KOPT-K1 (cell line): ENCODE measurements at regions not wholly inside any gene's neighbourhood (a gene's known extent, or its start where the extent isn't known, plus 50 kb on each side); places are given as distances from the start of the nearest gene placed in this dataset.

Experiments
- H3K27ac ChIP-seq: fragments of 200-600 bp; sonication (generic); 2 replicates; pipeline ENCODE4 v1.5.1; 2016; ENCODE audit warnings: antibody characterized with exemption, mild to moderate bottlenecking, low read depth, low read length; ENCODE audit not compliant: poor library complexity, severe bottlenecking
- H3K36me3 ChIP-seq: fragments of 200-600 bp; sonication (generic); 2 replicates; pipeline ENCODE4 v1.5.1; 2017; ENCODE audit warnings: antibody characterized with exemption, mild to moderate bottlenecking, low read length, moderate library complexity; ENCODE audit not compliant: insufficient read depth
- H3K9me3 ChIP-seq: fragments of 200-600 bp; sonication (generic); 2 replicates; pipeline ENCODE4 v1.5.1; 2017; ENCODE audit warnings: antibody characterized with exemption, low read length, mild to moderate bottlenecking; ENCODE audit not compliant: insufficient read depth, poor library complexity, severe bottlenecking

DNA sequence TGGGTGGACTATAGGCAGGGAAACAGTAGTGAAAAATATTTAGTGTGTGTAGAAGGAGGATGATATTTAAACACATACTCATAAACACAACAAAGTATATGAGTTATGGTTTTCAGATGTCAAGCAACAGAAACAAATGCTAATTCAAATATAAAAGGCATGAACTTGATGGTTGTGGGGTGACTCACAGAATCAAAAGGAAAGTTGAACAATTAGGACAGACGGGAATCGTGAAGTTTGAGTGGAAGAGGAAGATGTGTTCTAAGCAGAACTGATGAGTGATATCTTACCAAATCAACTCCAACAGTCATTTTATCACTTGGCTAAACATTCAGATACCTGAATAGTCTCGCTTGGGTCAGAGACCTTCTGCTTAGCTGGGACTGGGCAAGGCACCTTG, 53.6 kb upstream of the ITGA6 start:
- Histone ChIP-seq H3K36me3 (no peaks in the 10 kb centered on the region), H3K27ac (no peak overlapping the region), H3K9me3 (peaks cover 22% of the 10 kb centered on the region)

DNA sequence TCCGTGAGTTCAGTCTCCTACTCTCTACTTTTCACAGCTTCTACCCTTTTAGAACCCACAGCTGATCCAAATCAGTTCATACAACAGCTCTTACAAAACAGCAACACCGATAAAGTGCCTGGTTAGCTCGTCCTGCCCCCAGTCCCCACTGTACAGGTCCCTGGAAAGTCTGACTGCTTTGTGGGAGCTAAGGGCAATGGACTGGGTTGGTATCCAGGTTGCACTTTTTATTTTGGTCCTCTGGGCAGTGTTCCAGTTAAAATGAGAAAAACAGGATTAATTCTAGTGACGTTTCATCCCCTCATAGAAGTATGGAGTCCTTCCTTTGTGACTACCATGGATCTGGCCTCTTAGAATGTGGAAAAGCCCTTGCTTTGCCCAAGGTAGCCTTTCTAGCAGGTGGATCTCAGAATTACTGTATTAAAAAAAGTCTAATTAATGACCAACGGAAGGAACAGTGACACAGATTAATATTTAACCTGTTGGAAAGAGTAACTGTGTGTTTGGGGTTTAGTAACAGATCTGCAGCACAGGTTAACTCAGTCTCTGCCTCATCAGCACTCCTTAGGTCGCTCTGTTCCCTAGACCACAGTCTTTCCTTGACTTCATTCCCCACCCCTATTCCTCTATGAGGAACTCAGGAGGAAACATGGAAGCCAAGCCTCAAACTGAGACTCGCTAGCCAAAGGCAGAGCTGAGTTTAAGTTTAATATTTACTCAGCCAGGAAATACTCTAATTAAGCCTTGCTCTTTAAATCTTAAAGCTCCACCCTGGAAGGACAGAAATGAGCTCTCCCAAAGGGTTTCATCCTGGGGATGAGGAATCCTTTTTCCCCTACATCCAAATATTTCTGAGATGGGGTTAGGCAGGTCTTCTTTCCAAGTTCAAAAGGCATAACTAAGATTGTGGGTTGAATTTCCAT, 52.8 kb upstream of the ITGA6 start:
- Histone ChIP-seq H3K27ac (no peak overlapping the region), H3K36me3 (no peaks in the 10 kb centered on the region), H3K9me3 (peaks cover 20% of the 10 kb centered on the region)

DNA sequence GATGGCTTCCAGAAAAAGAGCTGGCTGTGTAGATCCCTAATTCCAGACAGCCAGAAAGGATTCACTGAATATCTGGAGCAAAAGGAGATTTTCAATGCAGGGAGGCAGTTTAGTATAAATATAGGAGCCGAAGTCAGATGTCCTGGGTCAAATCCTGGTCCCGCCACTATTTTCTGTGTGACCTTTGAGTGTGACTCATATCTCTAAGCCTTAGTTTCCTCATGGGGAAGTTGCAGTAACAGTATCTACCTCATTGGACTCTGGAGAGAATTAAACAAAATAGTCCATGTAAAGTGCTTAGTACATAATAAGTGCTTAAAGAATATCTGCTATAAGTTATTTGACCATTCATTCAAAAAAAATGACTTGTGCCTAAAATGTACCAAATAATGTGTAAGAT, 52.1 kb upstream of the ITGA6 start:
- Histone ChIP-seq H3K36me3 (no peaks in the 10 kb centered on the region), H3K9me3 (peaks cover 14% of the 10 kb centered on the region), H3K27ac (no peak overlapping the region)

DNA sequence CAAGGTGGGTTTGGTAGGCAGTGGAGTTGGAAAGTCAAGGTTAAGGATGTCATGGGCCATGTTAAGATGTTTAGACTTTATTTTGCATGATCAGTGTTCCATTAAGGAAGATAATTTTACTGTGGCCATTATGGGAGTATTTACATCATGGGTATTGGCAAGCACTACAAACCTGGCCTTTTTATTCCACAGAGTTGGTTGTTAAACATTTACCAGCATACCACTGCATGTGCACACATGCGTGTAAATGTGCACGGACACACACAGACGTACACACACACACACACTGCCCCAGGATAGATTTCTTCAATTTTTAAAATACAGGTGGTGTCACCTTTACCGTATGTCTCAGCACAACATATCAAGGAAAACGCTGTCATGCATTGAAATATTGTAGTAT, 51.4 kb upstream of the ITGA6 start:
- H3K36me3 ChIP-seq = no peaks in the 10 kb centered on the region
- H3K9me3 ChIP-seq = peaks cover 7% of the 10 kb centered on the region
- H3K27ac ChIP-seq = no peak overlapping the region

DNA sequence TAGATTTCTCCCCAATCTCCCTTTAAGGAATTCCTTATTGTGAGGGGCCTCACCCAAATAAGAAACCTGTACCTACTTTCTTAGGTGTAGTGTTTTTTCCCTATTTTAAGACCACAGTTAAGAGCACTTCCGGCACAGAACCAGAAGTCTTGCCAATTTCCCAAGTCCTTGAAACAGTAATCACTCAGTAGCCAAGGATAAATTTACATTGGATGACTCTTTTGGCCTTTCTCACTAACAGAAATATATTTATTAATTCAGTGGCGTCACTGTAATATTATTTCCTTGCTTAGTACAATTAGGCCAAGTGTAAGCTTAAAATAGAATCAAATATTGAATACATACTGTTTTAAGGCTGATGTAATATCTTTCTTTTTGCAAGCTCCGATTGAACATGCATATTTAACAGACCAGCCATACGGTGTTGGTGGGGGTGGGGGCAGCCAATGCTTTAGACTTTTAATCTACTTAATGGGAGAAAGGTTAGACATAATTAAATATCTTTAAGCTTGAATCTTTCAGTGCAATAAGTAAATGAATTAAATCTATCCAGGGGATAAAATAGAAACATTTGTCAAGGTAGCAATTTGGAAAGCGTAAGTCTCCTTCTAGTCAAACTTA, 50.8 kb upstream of the ITGA6 start:
- no peak overlapping the region for H3K27ac ChIP-seq

DNA sequence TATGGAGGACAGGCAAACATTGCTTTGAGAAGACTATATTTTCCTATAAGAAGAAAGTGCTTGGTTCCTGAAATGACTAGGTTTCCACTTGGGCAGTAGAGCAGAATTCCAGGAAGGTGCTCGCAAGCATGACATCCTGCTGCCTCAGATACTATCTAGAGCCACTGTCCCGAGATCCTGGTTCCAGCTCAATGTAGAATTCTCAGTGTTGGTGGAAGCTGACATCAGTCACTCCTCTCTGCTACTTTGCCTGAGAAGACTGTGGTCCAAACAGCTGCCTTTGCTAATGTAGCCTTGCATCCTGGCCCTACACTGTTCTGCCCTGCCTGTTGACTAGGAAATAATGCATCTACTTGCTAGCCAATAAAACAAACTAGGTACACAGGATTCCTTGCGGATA, 50.0 kb upstream of the ITGA6 start:
- H3K36me3 ChIP-seq = no peaks in the 10 kb centered on the region
- H3K27ac ChIP-seq = no peak overlapping the region
- H3K9me3 ChIP-seq = peaks cover 7% of the 10 kb centered on the region

More for the DNA sequence above, 50.8 kb upstream of the ITGA6 start:
- no peaks in the 10 kb centered on the region for H3K36me3 ChIP-seq
- H3K9me3 ChIP-seq = peaks cover 7% of the 10 kb centered on the region
